ENCODE measurements at regions not wholly inside any gene's neighbourhood (a gene's known extent, or its start where the extent isn't known, plus 50 kb on each side); places are given as distances from the start of the nearest gene placed in this dataset.

- TF ChIP-seq ZNF274 (IDR thresholded peaks at IDR 0.05; ENCODE audit: low read depth, low read length): no peak
- H3K4me3 ChIP-seq (ENCODE audit: low read length): no peak overlapping the region
Observed at GRCh38 chr20:16194617-16195360, 378.5 kb downstream of the KIF16B start.

GRCh38 chr20:16191496-16191895 lies 381.8 kb downstream of the KIF16B start:
- no peak for TF ChIP-seq ZNF274 (IDR thresholded peaks at IDR 0.05; ENCODE audit: low read depth, low read length)
- H3K4me3 ChIP-seq (ENCODE audit: low read length): no peak overlapping the region

- no peak overlapping the region for H3K4me3 ChIP-seq (ENCODE audit: low read length)
- TF ChIP-seq ZNF274 (IDR thresholded peaks at IDR 0.05; ENCODE audit: low read depth, low read length): no peak
Observed at GRCh38 chr20:16189371-16189770, 383.9 kb downstream of the KIF16B start.

GRCh38 chr20:16187956-16188616 lies 385.2 kb downstream of the KIF16B start:
- TF ChIP-seq ZNF274 (IDR thresholded peaks at IDR 0.05; ENCODE audit: low read depth, low read length): no peak
- no peak overlapping the region for H3K4me3 ChIP-seq (ENCODE audit: low read length)

- H3K4me3 ChIP-seq (ENCODE audit: low read length): no peak overlapping the region
- no peak for TF ChIP-seq ZNF274 (IDR thresholded peaks at IDR 0.05; ENCODE audit: low read depth, low read length)
Observed at GRCh38 chr20:16179919-16180318, 393.3 kb downstream of the KIF16B start.

GRCh38 chr20:16179371-16179770 lies 393.9 kb downstream of the KIF16B start:
- H3K4me3 ChIP-seq (ENCODE audit: low read length): no peak overlapping the region
- no peak for TF ChIP-seq ZNF274 (IDR thresholded peaks at IDR 0.05; ENCODE audit: low read depth, low read length)

- TF ChIP-seq ZNF274 (IDR thresholded peaks at IDR 0.05; ENCODE audit: low read depth, low read length): no peak
- H3K4me3 ChIP-seq (ENCODE audit: low read length): no peak overlapping the region
Observed at GRCh38 chr20:16178546-16179135, 394.6 kb downstream of the KIF16B start.

- no peak for TF ChIP-seq ZNF274 (IDR thresholded peaks at IDR 0.05; ENCODE audit: low read depth, low read length)
- H3K4me3 ChIP-seq (ENCODE audit: low read length): no peak overlapping the region
Observed at GRCh38 chr20:16175322-16175961, 397.8 kb downstream of the KIF16B start.

GRCh38 chr20:16174311-16174710 lies 398.9 kb downstream of the KIF16B start:
- no peak for TF ChIP-seq ZNF274 (IDR thresholded peaks at IDR 0.05; ENCODE audit: low read depth, low read length)
- no peak overlapping the region for H3K4me3 ChIP-seq (ENCODE audit: low read length)

GRCh38 chr20:16173044-16173443 lies 400.2 kb downstream of the KIF16B start:
- H3K4me3 ChIP-seq (ENCODE audit: low read length): no peak overlapping the region
- TF ChIP-seq ZNF274 (IDR thresholded peaks at IDR 0.05; ENCODE audit: low read depth, low read length): no peak

GRCh38 chr20:16171180-16171579 lies 402.1 kb downstream of the KIF16B start:
- H3K4me3 ChIP-seq (ENCODE audit: low read length): no peak overlapping the region
- TF ChIP-seq ZNF274 (IDR thresholded peaks at IDR 0.05; ENCODE audit: low read depth, low read length): no peak

GRCh38 chr20:16170406-16170971 lies 402.8 kb downstream of the KIF16B start:
- no peak for TF ChIP-seq ZNF274 (IDR thresholded peaks at IDR 0.05; ENCODE audit: low read depth, low read length)

GRCh38 chr20:16167423-16168130 lies 405.7 kb downstream of the KIF16B start:
- TF ChIP-seq ZNF274 (IDR thresholded peaks at IDR 0.05; ENCODE audit: low read depth, low read length): no peak
- H3K4me3 ChIP-seq (ENCODE audit: low read length): no peak overlapping the region

More at GRCh38 chr20:16170406-16170971, 402.8 kb downstream of the KIF16B start:
- no peak overlapping the region for H3K4me3 ChIP-seq (ENCODE audit: low read length)

- no peak for TF ChIP-seq ZNF274 (IDR thresholded peaks at IDR 0.05; ENCODE audit: low read depth, low read length)
- no peak overlapping the region for H3K4me3 ChIP-seq (ENCODE audit: low read length)
Observed at GRCh38 chr20:16166737-16167136, 406.5 kb downstream of the KIF16B start.

Measured in GM08714 (cell line).